Uterus (tissue), 2 donors: ENCODE measurements at regions not wholly inside any gene's neighbourhood (a gene's known extent, or its start where the extent isn't known, plus 50 kb on each side); places are given as distances from the start of the nearest gene placed in this dataset.
"Not testable (repeated sequence)": the region's sequence is repeated elsewhere in the genome, so short reads cannot be mapped to it uniquely, and the experiment has no call there.

ENCODE experiments used
- CTCF ChIP-seq, 4 experiments: fragments of 200-600 bp in 2 of 4; fragments of 450-650 bp in 2 of 4; sonication (generic) in 2 of 4; IDR thresholded peaks; one replicate each; pipeline ENCODE4 v1.5.1; 2016 to 2019; ENCODE audit warnings: antibody characterized with exemption in 4 of 4, mild to moderate bottlenecking in 2 of 4, moderate library complexity in 1 of 4
- POLR2A ChIP-seq, 2 donors: fragments of 450-650 bp; IDR thresholded peaks; one replicate each; pipeline ENCODE4 v1.6.1; 2016; ENCODE audit warnings: antibody characterized with exemption in 2 of 2, mild to moderate bottlenecking in 1 of 2, moderate library complexity in 1 of 2

DNA sequence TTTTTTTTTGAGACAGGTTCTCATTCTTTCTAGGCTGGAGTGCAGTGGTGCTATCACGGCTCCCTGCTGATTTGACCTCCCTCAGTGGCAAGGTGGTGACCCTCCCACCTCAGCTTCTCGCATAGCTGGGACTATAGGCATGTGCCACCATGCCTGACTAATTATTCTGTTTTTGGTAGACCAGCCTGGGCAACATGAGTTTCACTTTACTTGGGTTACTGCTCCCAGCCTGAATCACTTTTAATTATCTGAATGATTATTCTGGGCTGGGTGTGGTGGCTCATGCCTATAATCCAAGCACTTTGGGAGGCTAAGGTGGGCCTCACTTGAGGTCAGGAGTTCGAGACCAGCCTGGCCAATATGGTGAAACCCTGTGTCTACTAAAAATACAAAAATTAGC, 308.2 kb downstream of the TYW1 start:
- not testable (repeated sequence) for TF ChIP-seq CTCF, POLR2A (IDR thresholded peaks at IDR 0.05)
